HCT116 (cell line): ENCODE measurements at regions not wholly inside any gene's neighbourhood (a gene's known extent, or its start where the extent isn't known, plus 50 kb on each side); places are given as distances from the start of the nearest gene placed in this dataset.

Source experiments
- ATAC-seq: fragments of 200-7000 bp; cut with Tn5 transposase; 2 replicates; pipeline ENCODE4 v1.9.1; 2020; ENCODE audit warnings: mild to moderate bottlenecking, moderate library complexity
- BruUV-seq: library from RNA; stranded (reverse); fragments of 400-500 nt; replicated peaks from 2 replicates; lab custom pipeline; 2021; lab: Mats Ljungman, UMichigan
- CTCF ChIA-PET: fragments of 300-600 bp; sonication (Branson Sonifier 250); formaldehyde crosslinking; loops from one replicate; lab custom pipeline; 2021; ENCODE audit warnings: antibody characterized with exemption; lab: Charles Lee
- POLR2A ChIA-PET: fragments of 300-600, 350-600 bp; sonication (Branson Sonifier 250); formaldehyde crosslinking; loops from one replicate; lab custom pipeline; 2021; ENCODE audit warnings: antibody characterized with exemption; lab: Charles Lee
- RAD21 ChIA-PET, 2 experiments: fragments of 300-600 bp; sonication (Branson Sonifier 250); formaldehyde crosslinking; loops; one replicate each; lab custom pipeline; 2023; ENCODE audit warnings: low total read pairs in 2 of 2; ENCODE audit not compliant: uncharacterized antibody in 2 of 2, unreplicated experiment in 2 of 2, low non-redundant PET in 1 of 2; lab: Charles Lee
- DNase-seq: peaks from one replicate; pipeline ENCODE4 v3.0.0-alpha.2; 2010; ENCODE audit warnings: low read depth, low spot score
- H2AFZ ChIP-seq: fragments of 200-600 bp; shearing (Covaris generic), sonication (generic); 2 replicates; pipeline ENCODE4 v1.6.1; 2017; ENCODE audit warnings: low read depth, mixed run types, mixed read lengths, antibody characterized with exemption, low read length; ENCODE audit not compliant: poor library complexity, severe bottlenecking
- H3K27ac ChIP-seq: 2 replicates; pipeline ENCODE4 v1.5.1; 2012; ENCODE audit warnings: low read depth, low read length
- H3K27me3 ChIP-seq: fragments of 200-600 bp; sonication (generic); 2 replicates; pipeline ENCODE4 v1.6.1; 2016; ENCODE audit warnings: mixed run types, low read length, mixed read lengths; ENCODE audit not compliant: insufficient read depth
- H3K36me3 ChIP-seq, 2 experiments: fragments of 200-500 bp in 1 of 2; fragments of 200-600 bp in 1 of 2; sonication (Bioruptor generic) in 1 of 2; sonication (generic) in 1 of 2; 2 replicates each; pipeline versions ENCODE4 v1.5.1 to v1.6.1; 2014 to 2016; ENCODE audit warnings: low read length in 2 of 2, inconsistent platforms in 1 of 2, mixed read lengths in 1 of 2, mixed run types in 1 of 2; ENCODE audit not compliant: insufficient read depth in 2 of 2, control insufficient read depth in 1 of 2
- H3K4me1 ChIP-seq, 2 experiments: fragments of 200-600 bp in 1 of 2; sonication (generic) in 1 of 2; 2 replicates each; pipeline versions ENCODE4 v1.5.1 to v1.6.1; 2012 to 2017; ENCODE audit warnings: low read length in 2 of 2, inconsistent platforms in 1 of 2, mild to moderate bottlenecking in 1 of 2, mixed read lengths in 1 of 2, mixed run types in 1 of 2, moderate library complexity in 1 of 2; ENCODE audit not compliant: insufficient read depth in 2 of 2, control insufficient read depth in 1 of 2
- H3K4me2 ChIP-seq: fragments of 200-600 bp; sonication (generic); 2 replicates; pipeline ENCODE4 v1.6.1; 2017; ENCODE audit warnings: mixed run types, low read length, mixed read lengths
- H3K4me3 ChIP-seq, 2 experiments: fragments of 200-600 bp in 1 of 2; sonication (generic) in 1 of 2; replicated peaks in 1 of 2; 2 replicates each; pipeline ENCODE4 v1.5.1; 2011 to 2016; ENCODE audit warnings: low read length in 2 of 2, control low read depth in 1 of 2, low read depth in 1 of 2, mild to moderate bottlenecking in 1 of 2, mixed read lengths in 1 of 2, mixed run types in 1 of 2
- H3K79me2 ChIP-seq: fragments of 200-600 bp; sonication (generic); 2 replicates; pipeline ENCODE4 v1.6.1; 2017; ENCODE audit warnings: mild to moderate bottlenecking, mixed run types, low read length, moderate library complexity, mixed read lengths; ENCODE audit not compliant: insufficient read depth
- H3K9ac ChIP-seq: fragments of 200-600 bp; sonication (generic); 2 replicates; pipeline ENCODE4 v1.6.1; 2016; ENCODE audit warnings: low read length, mixed read lengths
- H3K9me2 ChIP-seq: fragments of 200-600 bp; sonication (generic), shearing (Covaris generic); 2 replicates; pipeline ENCODE4 v1.6.1; 2017; ENCODE audit warnings: mixed run types, mild to moderate bottlenecking, moderate library complexity; ENCODE audit not compliant: insufficient read depth
- H3K9me3 ChIP-seq, 2 experiments: fragments of 200-500 bp in 1 of 2; fragments of 200-600 bp in 1 of 2; sonication (Bioruptor generic) in 1 of 2; sonication (generic) in 1 of 2; 2 replicates each; pipeline ENCODE4 v1.6.1; 2014 to 2017; ENCODE audit warnings: low read length in 2 of 2, mixed read lengths in 2 of 2, inconsistent platforms in 1 of 2, low read depth in 1 of 2, mild to moderate bottlenecking in 1 of 2, mixed run types in 1 of 2, moderate library complexity in 1 of 2; ENCODE audit not compliant: control insufficient read depth in 1 of 2, insufficient read depth in 1 of 2
- H4K20me1 ChIP-seq: fragments of 200-600 bp; sonication (generic), shearing (Covaris generic); 2 replicates; pipeline ENCODE4 v1.6.1; 2017; ENCODE audit warnings: mixed run types, mild to moderate bottlenecking, moderate library complexity; ENCODE audit not compliant: insufficient read depth
- CBX3 ChIP-seq: IDR thresholded peaks from 2 replicates; pipeline ENCODE4 v1.6.1; 2012; ENCODE audit warnings: low read depth
- EZH2 ChIP-seq: fragments of 200-600 bp; sonication (generic); IDR thresholded peaks from 2 replicates; pipeline ENCODE4 v1.6.1; 2017; ENCODE audit warnings: antibody characterized with exemption, mixed run types
- POLR2A ChIP-seq: IDR thresholded peaks from 2 replicates; pipeline ENCODE4 v1.7.0; 2011; ENCODE audit warnings: borderline replicate concordance; ENCODE audit not compliant: insufficient read depth, insufficient read length; ENCODE audit errors: extremely low read depth
- RAD21 ChIP-seq: IDR thresholded peaks from 2 replicates; pipeline ENCODE4 v1.6.1; 2012; ENCODE audit warnings: low read depth, mild to moderate bottlenecking
- SP1 ChIP-seq: IDR thresholded peaks from 2 replicates; pipeline ENCODE4 v1.6.1; 2012; ENCODE audit warnings: low read depth
- TCF7L2 ChIP-seq: IDR thresholded peaks from 2 replicates; pipeline ENCODE4 v1.7.0; 2011; ENCODE audit warnings: borderline replicate concordance, inconsistent platforms; ENCODE audit not compliant: insufficient read depth, insufficient read length; ENCODE audit errors: extremely low read depth
- YY1 ChIP-seq: IDR thresholded peaks from 2 replicates; pipeline ENCODE4 v1.6.1; 2011; ENCODE audit warnings: low read length, low read depth, moderate library complexity, mild to moderate bottlenecking; ENCODE audit not compliant: insufficient replicate concordance; ENCODE audit errors: extremely low read depth
- ZFX ChIP-seq: fragments of 450-650 bp; IDR thresholded peaks from 2 replicates; pipeline ENCODE4 v1.6.1; 2017
- intact Hi-C: fragments of 100-400 bp; cut with micrococcal nuclease; formaldehyde crosslinking; loops from 2 replicates; pipeline ENCODE4 v1.10.0; 2022
- TF ChIP-seq, protein P1 (sequence below): IDR thresholded peaks from 2 replicates; pipeline ENCODE4 v1.6.1; 2012
- TF ChIP-seq, protein P2 (sequence below): IDR thresholded peaks from 2 replicates; pipeline ENCODE4 v1.6.1; 2011; ENCODE audit warnings: mild to moderate bottlenecking, low read length, moderate library complexity; ENCODE audit not compliant: insufficient replicate concordance; ENCODE audit errors: extremely low read depth

DNA sequence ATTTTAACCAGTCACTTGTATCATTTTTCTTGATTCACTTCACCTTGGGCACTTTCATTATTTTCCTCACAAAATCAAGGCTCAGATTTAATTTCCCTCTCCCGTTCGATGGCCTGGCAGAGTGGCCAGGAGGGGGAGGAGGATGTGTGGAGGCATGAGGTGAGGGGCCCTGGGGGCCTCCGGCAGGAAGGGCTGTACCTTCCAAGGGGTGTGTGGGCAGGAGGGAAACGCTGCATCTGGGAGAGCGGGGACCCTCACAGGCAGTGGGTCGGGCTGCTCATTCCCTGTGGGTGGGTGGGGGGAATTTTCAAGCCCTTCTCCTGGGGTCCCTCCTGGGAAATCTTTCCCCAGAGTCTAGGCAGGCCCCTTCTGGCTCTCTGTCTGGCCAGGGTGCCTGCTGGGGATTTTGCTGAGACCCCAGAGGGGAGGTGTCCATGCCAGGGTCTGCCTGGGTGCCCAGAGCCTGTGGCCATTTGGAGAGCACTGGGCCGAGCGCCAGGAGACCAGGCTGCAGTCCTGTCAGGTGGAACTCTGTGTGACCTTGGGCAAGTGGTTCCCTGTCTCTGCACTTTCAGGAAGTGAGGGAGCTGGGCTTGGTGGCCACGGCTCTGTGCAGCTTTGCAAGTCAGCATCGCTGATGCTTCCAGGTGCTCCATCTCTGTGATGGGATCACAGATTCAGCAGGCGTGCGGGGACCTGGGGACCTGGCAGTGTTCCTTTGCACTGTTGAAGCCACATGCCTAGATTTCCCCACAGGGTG lies 81.9 kb upstream of the C1orf174 start:
- no TSS peak for BruUV-seq
- Histone ChIP-seq H4K20me1 (no peaks in the 10 kb centered on the region), H3K27me3 (no peaks in the 10 kb centered on the region), H3K9me3 (no peaks in the 10 kb centered on the region), H3K27ac (no peak overlapping the region), H3K4me2 (no peak overlapping the region), H2AFZ (no peak overlapping the region), H3K36me3 (no peaks in the 10 kb centered on the region), H3K79me2 (no peaks in the 10 kb centered on the region), H3K9ac (no peak overlapping the region), H3K9me2 (no peaks in the 10 kb centered on the region)
- no peak for DNase-seq
- RAD21 ChIA-PET = no interaction called here
- intact Hi-C loops = no loop called here
- POLR2A ChIA-PET = no interaction called here
- TF ChIP-seq ZFX (no peak), POLR2A (no peak), EZH2 (no peak), SP1 (no peak), TCF7L2 (no peak), RAD21 (no peak), YY1 (no peak), CBX3 (no peak)
- TF ChIP-seq, protein P1, sequence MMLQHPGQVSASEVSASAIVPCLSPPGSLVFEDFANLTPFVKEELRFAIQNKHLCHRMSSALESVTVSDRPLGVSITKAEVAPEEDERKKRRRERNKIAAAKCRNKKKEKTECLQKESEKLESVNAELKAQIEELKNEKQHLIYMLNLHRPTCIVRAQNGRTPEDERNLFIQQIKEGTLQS = no peak
- TF ChIP-seq, protein P2, sequence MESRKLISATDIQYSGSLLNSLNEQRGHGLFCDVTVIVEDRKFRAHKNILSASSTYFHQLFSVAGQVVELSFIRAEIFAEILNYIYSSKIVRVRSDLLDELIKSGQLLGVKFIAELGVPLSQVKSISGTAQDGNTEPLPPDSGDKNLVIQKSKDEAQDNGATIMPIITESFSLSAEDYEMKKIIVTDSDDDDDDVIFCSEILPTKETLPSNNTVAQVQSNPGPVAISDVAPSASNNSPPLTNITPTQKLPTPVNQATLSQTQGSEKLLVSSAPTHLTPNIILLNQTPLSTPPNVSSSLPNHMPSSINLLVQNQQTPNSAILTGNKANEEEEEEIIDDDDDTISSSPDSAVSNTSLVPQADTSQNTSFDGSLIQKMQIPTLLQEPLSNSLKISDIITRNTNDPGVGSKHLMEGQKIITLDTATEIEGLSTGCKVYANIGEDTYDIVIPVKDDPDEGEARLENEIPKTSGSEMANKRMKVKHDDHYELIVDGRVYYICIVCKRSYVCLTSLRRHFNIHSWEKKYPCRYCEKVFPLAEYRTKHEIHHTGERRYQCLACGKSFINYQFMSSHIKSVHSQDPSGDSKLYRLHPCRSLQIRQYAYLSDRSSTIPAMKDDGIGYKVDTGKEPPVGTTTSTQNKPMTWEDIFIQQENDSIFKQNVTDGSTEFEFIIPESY = no peak
- TF ChIP-seq, all 23 proteins: peak for 0
- no peaks in the 10 kb centered on the region for H3K4me1 ChIP-seq
- CTCF ChIA-PET = no interaction called here
- H3K4me3 ChIP-seq = no peak overlapping the region
- no peak for ATAC-seq
